ENCODE measurements at regions not wholly inside any gene's neighbourhood (a gene's known extent, or its start where the extent isn't known, plus 50 kb on each side); places are given as distances from the start of the nearest gene placed in this dataset.

DNA sequence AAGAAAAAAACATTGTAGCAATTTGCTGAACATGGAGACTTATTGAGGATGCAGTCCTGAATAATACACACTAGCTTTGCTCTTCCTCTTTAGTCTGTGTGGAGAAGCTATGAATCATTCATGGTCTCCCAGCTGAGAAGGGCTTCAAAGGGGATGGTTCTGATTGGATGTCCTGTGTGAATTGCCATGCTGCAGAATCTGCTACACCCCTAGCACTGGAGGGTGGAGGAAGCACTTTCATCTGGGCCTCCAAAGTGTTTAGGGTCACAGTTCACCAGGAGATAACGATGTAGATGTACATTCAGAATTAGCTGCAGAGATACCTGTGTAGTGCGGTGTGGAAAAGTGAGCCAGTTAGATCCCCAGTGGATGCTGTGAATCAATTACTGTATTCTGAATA lies 321.1 kb upstream of the EDNRB start:
- H3K27me3 Mint-ChIP-seq (ENCODE audit: low read depth), result peaks cover 4% of the 10 kb centered on the region
- H3K4me3 Mint-ChIP-seq, result no peak overlapping the region
- no peak overlapping the region for H3K27ac Mint-ChIP-seq
- no peaks in the 10 kb centered on the region for H3K36me3 Mint-ChIP-seq (ENCODE audit: low read depth)
- H3K9me3 Mint-ChIP-seq, result no peaks in the 10 kb centered on the region
- TF ChIP-seq, protein P1, sequence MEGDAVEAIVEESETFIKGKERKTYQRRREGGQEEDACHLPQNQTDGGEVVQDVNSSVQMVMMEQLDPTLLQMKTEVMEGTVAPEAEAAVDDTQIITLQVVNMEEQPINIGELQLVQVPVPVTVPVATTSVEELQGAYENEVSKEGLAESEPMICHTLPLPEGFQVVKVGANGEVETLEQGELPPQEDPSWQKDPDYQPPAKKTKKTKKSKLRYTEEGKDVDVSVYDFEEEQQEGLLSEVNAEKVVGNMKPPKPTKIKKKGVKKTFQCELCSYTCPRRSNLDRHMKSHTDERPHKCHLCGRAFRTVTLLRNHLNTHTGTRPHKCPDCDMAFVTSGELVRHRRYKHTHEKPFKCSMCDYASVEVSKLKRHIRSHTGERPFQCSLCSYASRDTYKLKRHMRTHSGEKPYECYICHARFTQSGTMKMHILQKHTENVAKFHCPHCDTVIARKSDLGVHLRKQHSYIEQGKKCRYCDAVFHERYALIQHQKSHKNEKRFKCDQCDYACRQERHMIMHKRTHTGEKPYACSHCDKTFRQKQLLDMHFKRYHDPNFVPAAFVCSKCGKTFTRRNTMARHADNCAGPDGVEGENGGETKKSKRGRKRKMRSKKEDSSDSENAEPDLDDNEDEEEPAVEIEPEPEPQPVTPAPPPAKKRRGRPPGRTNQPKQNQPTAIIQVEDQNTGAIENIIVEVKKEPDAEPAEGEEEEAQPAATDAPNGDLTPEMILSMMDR (IDR thresholded peaks at IDR 0.05; ENCODE audit: unreplicated experiment in 3 of 3), result no peak
- no peaks in the 10 kb centered on the region for H3K4me1 Mint-ChIP-seq

DNA sequence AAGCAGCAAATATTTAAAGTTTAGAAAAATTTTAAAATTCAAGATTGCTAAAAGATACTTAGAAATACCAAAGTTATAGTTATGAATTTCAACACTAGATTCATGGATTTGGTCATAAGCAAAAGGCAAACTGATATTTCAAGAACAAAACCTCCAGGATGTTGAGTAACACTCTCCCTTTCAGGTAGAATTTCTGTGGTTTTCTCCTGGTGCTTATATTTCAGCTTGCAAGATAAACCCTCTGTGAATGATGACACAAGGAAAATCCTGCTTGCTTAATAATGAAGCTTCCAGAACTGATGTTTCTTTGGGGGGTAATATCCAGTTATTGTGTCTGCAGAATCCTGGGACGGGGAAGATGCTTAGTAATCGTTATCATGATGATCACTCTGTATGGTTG lies 320.3 kb upstream of the EDNRB start:
- no peak overlapping the region for H3K4me3 Mint-ChIP-seq
- H3K4me1 Mint-ChIP-seq, result no peaks in the 10 kb centered on the region
- H3K27ac Mint-ChIP-seq, result no peak overlapping the region
- TF ChIP-seq, protein P1 (IDR thresholded peaks at IDR 0.05; ENCODE audit: unreplicated experiment in 3 of 3), result no peak
- H3K36me3 Mint-ChIP-seq (ENCODE audit: low read depth), result no peaks in the 10 kb centered on the region
- peaks cover 4% of the 10 kb centered on the region for H3K27me3 Mint-ChIP-seq (ENCODE audit: low read depth)
- H3K9me3 Mint-ChIP-seq, result no peaks in the 10 kb centered on the region

DNA sequence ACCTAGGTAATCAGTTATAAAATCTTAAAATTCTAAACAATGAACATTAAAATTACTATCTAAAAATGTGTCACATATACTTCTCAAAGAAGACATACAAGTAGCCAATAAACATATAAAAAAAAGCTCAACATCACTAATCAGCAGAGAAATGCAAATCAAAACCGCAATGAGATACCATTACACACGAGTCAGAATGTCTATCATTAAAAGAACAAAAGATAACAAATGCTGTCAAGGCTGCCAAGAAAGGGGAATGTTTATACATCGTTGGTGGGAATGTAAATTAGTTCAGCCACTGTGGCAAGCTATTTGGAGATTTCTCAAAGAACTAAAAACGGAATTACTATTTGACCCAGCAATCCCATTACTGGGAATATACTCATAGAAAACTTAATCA lies 310.3 kb upstream of the EDNRB start:
- H3K4me1 Mint-ChIP-seq, result no peaks in the 10 kb centered on the region
- H3K36me3 Mint-ChIP-seq (ENCODE audit: low read depth), result no peaks in the 10 kb centered on the region
- H3K27me3 Mint-ChIP-seq (ENCODE audit: low read depth), result peaks cover 3% of the 10 kb centered on the region
- TF ChIP-seq, protein P1 (IDR thresholded peaks at IDR 0.05; ENCODE audit: unreplicated experiment in 3 of 3), result no peak
- no peak overlapping the region for H3K4me3 Mint-ChIP-seq
- no peaks in the 10 kb centered on the region for H3K9me3 Mint-ChIP-seq
- H3K27ac Mint-ChIP-seq, result no peak overlapping the region

DNA sequence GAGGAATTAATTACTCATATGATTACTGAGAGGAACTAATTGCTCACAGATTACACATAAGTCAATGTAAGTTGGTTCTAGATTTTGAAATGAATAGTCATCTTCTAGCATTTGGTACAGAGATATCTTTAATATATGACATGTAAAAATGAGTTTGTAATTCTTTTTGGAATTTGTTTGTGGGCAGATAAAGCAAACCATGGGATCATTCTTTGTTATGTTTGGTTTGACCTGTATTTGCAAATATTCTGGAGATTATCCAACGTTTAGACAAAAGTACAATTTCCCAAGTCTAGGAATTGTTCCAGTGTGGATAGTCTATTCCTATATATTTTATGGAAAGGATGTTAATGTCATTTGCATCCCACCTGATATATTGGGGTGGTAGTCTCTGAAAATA lies 309.6 kb upstream of the EDNRB start:
- Mint-ChIP-seq H3K9me3 (no peaks in the 10 kb centered on the region), H3K4me1 (no peaks in the 10 kb centered on the region), H3K4me3 (no peak overlapping the region), H3K27me3 (ENCODE audit: low read depth) (peaks cover 3% of the 10 kb centered on the region), H3K27ac (no peak overlapping the region), H3K36me3 (ENCODE audit: low read depth) (no peaks in the 10 kb centered on the region)
- TF ChIP-seq, protein P1 (IDR thresholded peaks at IDR 0.05; ENCODE audit: unreplicated experiment in 3 of 3), result no peak

DNA sequence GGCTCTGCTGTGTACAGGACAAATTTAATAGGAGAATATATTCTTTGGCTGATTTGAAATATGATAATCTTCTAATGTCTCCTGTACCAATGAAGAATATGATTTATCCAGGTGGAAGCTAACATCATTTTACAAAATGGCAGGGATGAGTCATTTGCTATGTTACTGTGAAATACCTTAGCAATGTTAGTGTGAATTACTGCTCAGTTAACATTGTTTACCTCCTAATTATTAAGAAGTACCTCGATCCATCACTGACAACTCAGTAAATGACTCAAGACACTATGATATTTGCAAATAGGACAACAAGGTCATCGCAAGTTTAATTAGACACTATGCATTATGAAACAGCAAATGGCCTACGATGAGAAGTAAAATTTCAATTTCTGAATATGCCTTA lies 309.1 kb upstream of the EDNRB start:
- no peaks in the 10 kb centered on the region for H3K9me3 Mint-ChIP-seq
- no peaks in the 10 kb centered on the region for H3K36me3 Mint-ChIP-seq (ENCODE audit: low read depth)
- TF ChIP-seq, protein P1 (IDR thresholded peaks at IDR 0.05; ENCODE audit: unreplicated experiment in 3 of 3), result no peak
- no peaks in the 10 kb centered on the region for H3K4me1 Mint-ChIP-seq
- no peak overlapping the region for H3K4me3 Mint-ChIP-seq
- no peak overlapping the region for H3K27ac Mint-ChIP-seq
- H3K27me3 Mint-ChIP-seq (ENCODE audit: low read depth), result peaks cover 3% of the 10 kb centered on the region

DNA sequence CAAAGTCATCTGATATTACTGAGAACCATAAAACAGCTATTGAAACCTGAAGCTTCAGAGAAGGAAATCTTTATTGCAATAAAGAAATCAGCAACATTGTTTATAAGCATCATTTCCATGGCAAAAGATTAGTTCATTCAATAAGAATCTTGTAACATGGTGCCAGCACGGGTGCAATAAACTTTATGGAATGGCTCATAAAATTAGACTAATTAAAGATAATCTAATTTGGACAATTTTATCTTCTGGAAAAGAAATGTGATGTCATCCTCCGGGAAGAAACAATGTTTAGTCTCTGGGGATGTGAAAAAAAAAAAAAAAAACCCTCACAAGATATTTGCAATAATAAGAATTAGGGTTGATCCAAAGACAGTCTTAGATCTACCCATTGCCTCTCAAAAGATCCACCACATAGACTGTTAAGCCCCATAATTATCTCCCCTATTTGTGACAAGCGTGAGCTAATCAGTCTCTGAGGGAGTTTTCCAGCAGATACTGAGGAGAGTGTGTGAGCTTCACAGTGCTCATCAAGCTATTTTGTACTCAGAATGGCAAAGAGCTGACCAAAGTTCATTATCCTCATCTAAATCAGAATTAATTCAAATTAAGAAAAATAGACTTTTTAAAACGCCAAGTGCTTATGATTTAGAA lies 297.0 kb upstream of the EDNRB start:
- Mint-ChIP-seq H3K27me3 (ENCODE audit: low read depth) (no peaks in the 10 kb centered on the region), H3K4me1 (no peaks in the 10 kb centered on the region), H3K27ac (no peak overlapping the region), H3K9me3 (no peaks in the 10 kb centered on the region), H3K4me3 (no peak overlapping the region), H3K36me3 (ENCODE audit: low read depth) (no peaks in the 10 kb centered on the region)
- TF ChIP-seq, protein P1 (IDR thresholded peaks at IDR 0.05; ENCODE audit: unreplicated experiment in 3 of 3), result no peak

All from nephron (organoid).